AG04449 (cell line): ENCODE measurements at regions not wholly inside any gene's neighbourhood (a gene's known extent, or its start where the extent isn't known, plus 50 kb on each side); places are given as distances from the start of the nearest gene placed in this dataset.

Experiments used
- CTCF ChIA-PET: fragments of 350-600 bp; formaldehyde crosslinking; extraction: SDS; loops from one replicate; lab custom pipeline; 2021; ENCODE audit warnings: antibody characterized with exemption; lab: Yijun Ruan, JAX
- POLR2A ChIA-PET: fragments of 400-600, 350-600 bp; formaldehyde crosslinking; extraction: SDS; loops from one replicate; lab custom pipeline; 2020; ENCODE audit warnings: antibody characterized with exemption, inconsistent platforms; lab: Yijun Ruan, JAX
- DNase-seq: peaks from one replicate; pipeline ENCODE4 v3.0.0-alpha.2; 2010; ENCODE audit warnings: low read depth, low spot score
- H3K4me3 ChIP-seq: 2 replicates; pipeline ENCODE4 v1.5.1; 2011; ENCODE audit warnings: low read depth, mild to moderate bottlenecking, control low read depth, low read length
- CTCF ChIP-seq: IDR thresholded peaks from one replicate; pipeline ENCODE4 v1.5.1; 2011; ENCODE audit warnings: mild to moderate bottlenecking, moderate library complexity, low read length, control low read depth, inconsistent platforms; ENCODE audit not compliant: insufficient read depth; ENCODE audit errors: missing control alignments

- no peak for DNase-seq
- ChIA-PET CTCF (no interaction called here), POLR2A (no interaction called here)
- H3K4me3 ChIP-seq = no peak overlapping the region
- no peak for TF ChIP-seq CTCF
These were observed 1502.9 kb upstream of the RAG2 start for GRCh38 chr11:38100836-38101462.

- POLR2A ChIA-PET = no interaction called here
- H3K4me3 ChIP-seq = no peak overlapping the region
- CTCF ChIA-PET = no interaction called here
- TF ChIP-seq CTCF = no peak
- DNase-seq = no peak
These were observed 1497.2 kb upstream of the RAG2 start for GRCh38 chr11:38095268-38095667.

GRCh38 chr11:38089726-38090125 is 1491.7 kb upstream of the RAG2 start:
- CTCF ChIA-PET = no interaction called here
- TF ChIP-seq CTCF = no peak
- no peak overlapping the region for H3K4me3 ChIP-seq
- POLR2A ChIA-PET = no interaction called here
- no peak for DNase-seq

- no peak for TF ChIP-seq CTCF
- no peak overlapping the region for H3K4me3 ChIP-seq
- no peak for DNase-seq
- ChIA-PET POLR2A (no interaction called here), CTCF (no interaction called here)
These were observed 1462.9 kb upstream of the RAG2 start for GRCh38 chr11:38060920-38061319.

- no peak for TF ChIP-seq CTCF
- no peak for DNase-seq
- no peak overlapping the region for H3K4me3 ChIP-seq
- CTCF ChIA-PET = no interaction called here
- POLR2A ChIA-PET = no interaction called here
These were observed 1462.1 kb upstream of the RAG2 start for GRCh38 chr11:38060136-38060535.

GRCh38 chr11:38046571-38047135 is 1448.6 kb upstream of the RAG2 start:
- no peak for DNase-seq
- no peak overlapping the region for H3K4me3 ChIP-seq
- CTCF ChIA-PET = no interaction called here
- no peak for TF ChIP-seq CTCF
- POLR2A ChIA-PET = no interaction called here
